ENCODE measurements at regions not wholly inside any gene's neighbourhood (a gene's known extent, or its start where the extent isn't known, plus 50 kb on each side); places are given as distances from the start of the nearest gene placed in this dataset.

DNA sequence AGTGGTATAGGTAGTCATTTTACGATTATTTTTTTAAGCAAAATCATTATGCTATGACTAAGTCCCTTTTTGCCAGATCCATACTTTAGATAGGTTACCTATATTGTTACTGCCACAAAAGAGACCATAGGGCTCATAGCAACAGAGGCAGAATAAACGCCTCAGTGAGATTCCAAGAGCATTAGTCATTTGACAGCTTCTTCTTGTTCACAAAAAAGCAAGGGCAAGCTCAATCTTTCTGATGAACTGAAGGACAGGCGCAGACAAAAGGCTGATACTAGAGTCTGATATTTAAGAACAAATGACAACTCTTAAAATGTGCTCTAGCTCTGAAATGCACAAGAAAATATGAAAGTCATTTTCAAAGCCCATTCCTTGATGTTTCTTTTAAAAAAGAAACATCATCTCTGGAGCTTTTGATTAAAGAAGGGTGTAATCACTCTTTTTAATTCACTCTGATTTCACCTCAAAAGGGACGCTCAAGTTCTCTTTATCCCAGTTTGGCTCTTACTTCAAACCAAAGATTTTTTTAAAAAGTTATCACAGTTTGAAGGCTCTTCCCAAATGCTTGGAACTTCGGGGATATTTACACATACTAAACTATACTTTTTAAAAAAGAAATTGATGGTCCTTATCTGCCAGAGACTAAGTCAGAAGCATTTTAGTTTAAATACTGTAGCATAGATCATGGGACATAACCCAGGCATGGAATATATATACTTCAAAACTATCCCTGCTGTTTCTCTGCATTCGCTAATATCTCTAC is 187.2 kb downstream of the EFNB2 start:
- H4K20me1 ChIP-seq (ENCODE audit: insufficient read depth, low read length): no peaks in the 10 kb centered on the region
- H3K36me3 ChIP-seq (replicated peaks; ENCODE audit: low read depth, low read length): no peaks in the 10 kb centered on the region
- H2AFZ ChIP-seq (ENCODE audit: low read depth, low read length): no peak overlapping the region
- H3K4me2 ChIP-seq (ENCODE audit: low read length): no peak overlapping the region
- H3K9me3 ChIP-seq (ENCODE audit: insufficient read depth, low read length): no peaks in the 10 kb centered on the region
- H3K4me3 ChIP-seq (ENCODE audit: low read length): no peak overlapping the region
- no peaks in the 10 kb centered on the region for H3K79me2 ChIP-seq (ENCODE audit: low read length)
- no peak overlapping the region for H3K9ac ChIP-seq (ENCODE audit: low read length)
- no peak for TF ChIP-seq EZH2phosphoT487 (IDR thresholded peaks at IDR 0.05; ENCODE audit: low read depth)
- H3K4me1 ChIP-seq (ENCODE audit: low read length): peaks cover 27% of the 10 kb centered on the region
- no peak overlapping the region for H3K27ac ChIP-seq (ENCODE audit: low read length)
- no peaks in the 10 kb centered on the region for H3K27me3 ChIP-seq (ENCODE audit: low read depth, low read length)

DNA sequence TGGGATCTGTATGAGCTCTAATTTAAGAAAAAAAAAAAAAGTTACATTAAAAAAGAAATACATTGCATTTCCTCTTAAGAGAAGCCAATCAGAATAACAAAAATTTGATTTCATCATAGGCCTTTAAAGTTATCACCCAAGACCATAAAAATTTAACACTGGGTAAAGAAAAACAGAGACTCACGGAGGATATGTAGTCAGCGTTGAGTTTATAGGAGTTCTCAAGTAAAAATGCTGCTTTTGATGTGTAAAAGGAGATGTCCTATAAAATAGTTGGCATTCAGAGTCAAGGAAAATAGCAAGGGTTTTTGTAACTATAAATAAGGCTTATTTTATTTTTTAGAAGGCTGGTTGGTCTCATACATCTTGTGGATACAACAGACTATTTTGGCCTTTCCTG is 191.1 kb downstream of the EFNB2 start:
- H3K4me3 ChIP-seq (ENCODE audit: low read length): no peak overlapping the region
- H3K9ac ChIP-seq (ENCODE audit: low read length): no peak overlapping the region
- H3K36me3 ChIP-seq (replicated peaks; ENCODE audit: low read depth, low read length): no peaks in the 10 kb centered on the region
- no peak overlapping the region for H3K27ac ChIP-seq (ENCODE audit: low read length)
- no peak overlapping the region for H2AFZ ChIP-seq (ENCODE audit: low read depth, low read length)
- TF ChIP-seq, protein P1, sequence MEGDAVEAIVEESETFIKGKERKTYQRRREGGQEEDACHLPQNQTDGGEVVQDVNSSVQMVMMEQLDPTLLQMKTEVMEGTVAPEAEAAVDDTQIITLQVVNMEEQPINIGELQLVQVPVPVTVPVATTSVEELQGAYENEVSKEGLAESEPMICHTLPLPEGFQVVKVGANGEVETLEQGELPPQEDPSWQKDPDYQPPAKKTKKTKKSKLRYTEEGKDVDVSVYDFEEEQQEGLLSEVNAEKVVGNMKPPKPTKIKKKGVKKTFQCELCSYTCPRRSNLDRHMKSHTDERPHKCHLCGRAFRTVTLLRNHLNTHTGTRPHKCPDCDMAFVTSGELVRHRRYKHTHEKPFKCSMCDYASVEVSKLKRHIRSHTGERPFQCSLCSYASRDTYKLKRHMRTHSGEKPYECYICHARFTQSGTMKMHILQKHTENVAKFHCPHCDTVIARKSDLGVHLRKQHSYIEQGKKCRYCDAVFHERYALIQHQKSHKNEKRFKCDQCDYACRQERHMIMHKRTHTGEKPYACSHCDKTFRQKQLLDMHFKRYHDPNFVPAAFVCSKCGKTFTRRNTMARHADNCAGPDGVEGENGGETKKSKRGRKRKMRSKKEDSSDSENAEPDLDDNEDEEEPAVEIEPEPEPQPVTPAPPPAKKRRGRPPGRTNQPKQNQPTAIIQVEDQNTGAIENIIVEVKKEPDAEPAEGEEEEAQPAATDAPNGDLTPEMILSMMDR (IDR thresholded peaks at IDR 0.05; ENCODE audit: low read depth, low read length): no peak
- no peak for TF ChIP-seq EZH2phosphoT487 (IDR thresholded peaks at IDR 0.05; ENCODE audit: low read depth)
- no peaks in the 10 kb centered on the region for H3K4me1 ChIP-seq (ENCODE audit: low read length)
- 0 out of 2 replicates have a peak, but pooled peaks cover 5% of the 10 kb centered on the region for H3K9me3 ChIP-seq (ENCODE audit: insufficient read depth, low read length)
- H3K27me3 ChIP-seq (ENCODE audit: low read depth, low read length): no peaks in the 10 kb centered on the region
- no peak overlapping the region for H3K4me2 ChIP-seq (ENCODE audit: low read length)
- H4K20me1 ChIP-seq (ENCODE audit: insufficient read depth, low read length): no peaks in the 10 kb centered on the region
- no peaks in the 10 kb centered on the region for H3K79me2 ChIP-seq (ENCODE audit: low read length)

DNA sequence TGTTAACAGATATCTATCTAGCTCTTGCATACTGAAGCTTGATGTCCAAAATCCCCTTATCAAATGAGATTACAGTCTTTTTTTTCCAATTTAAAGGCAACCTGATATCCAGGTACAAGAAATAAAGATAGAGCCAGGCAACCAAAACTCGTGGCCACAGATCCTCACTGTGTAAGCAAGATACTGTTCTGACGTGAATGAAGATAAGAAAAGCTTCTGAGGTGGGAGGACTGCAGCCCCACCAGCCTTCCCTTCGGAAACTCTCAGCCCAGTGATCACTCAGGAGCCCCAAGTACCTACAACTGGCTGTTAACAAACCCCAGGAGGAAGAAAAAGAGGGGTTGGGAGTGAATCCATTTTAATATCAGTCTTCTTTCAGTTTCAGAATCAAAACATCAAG is 191.6 kb downstream of the EFNB2 start:
- 0 out of 2 replicates have a peak, but pooled peaks cover 5% of the 10 kb centered on the region for H3K9me3 ChIP-seq (ENCODE audit: insufficient read depth, low read length)
- no peaks in the 10 kb centered on the region for H3K27me3 ChIP-seq (ENCODE audit: low read depth, low read length)
- H2AFZ ChIP-seq (ENCODE audit: low read depth, low read length): peak overlapping the region; percentile 57; the same call in 1 of the 2 replicates
- TF ChIP-seq EZH2phosphoT487 (IDR thresholded peaks at IDR 0.05; ENCODE audit: low read depth): no peak
- H3K36me3 ChIP-seq (replicated peaks; ENCODE audit: low read depth, low read length): no peaks in the 10 kb centered on the region
- H4K20me1 ChIP-seq (ENCODE audit: insufficient read depth, low read length): no peaks in the 10 kb centered on the region
- H3K4me1 ChIP-seq (ENCODE audit: low read length): no peaks in the 10 kb centered on the region
- H3K4me3 ChIP-seq (ENCODE audit: low read length): peak overlapping the region; percentile 20; the same call in 1 of the 2 replicates
- H3K79me2 ChIP-seq (ENCODE audit: low read length): no peaks in the 10 kb centered on the region
- H3K4me2 ChIP-seq (ENCODE audit: low read length): peak overlapping the region; percentile 30
- no peak overlapping the region for H3K9ac ChIP-seq (ENCODE audit: low read length)
- H3K27ac ChIP-seq (ENCODE audit: low read length): no peak overlapping the region

DNA sequence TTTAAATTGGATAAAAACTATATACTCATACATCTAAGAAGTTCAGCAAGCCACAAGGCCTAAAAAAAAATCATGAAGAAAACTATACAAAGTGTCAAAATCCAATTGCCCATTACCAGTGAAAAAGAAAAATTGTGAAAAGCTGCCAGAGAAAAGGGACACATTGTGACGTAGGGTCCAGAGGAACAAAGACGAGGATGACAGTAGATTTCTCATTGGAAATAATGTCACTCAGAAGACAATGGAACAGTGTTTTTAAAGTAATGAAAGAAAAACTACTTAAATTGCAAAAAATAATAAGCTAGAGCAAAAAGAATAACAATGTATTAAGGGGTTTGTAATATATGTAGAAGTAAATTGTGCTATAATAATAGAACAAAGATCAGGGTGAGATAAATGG is 195.2 kb downstream of the EFNB2 start:
- H2AFZ ChIP-seq (ENCODE audit: low read depth, low read length): no peak overlapping the region
- H3K4me1 ChIP-seq (ENCODE audit: low read length): no peaks in the 10 kb centered on the region
- H3K27ac ChIP-seq (ENCODE audit: low read length): no peak overlapping the region
- H3K36me3 ChIP-seq (replicated peaks; ENCODE audit: low read depth, low read length): no peaks in the 10 kb centered on the region
- H3K27me3 ChIP-seq (ENCODE audit: low read depth, low read length): no peaks in the 10 kb centered on the region
- no peaks in the 10 kb centered on the region for H3K79me2 ChIP-seq (ENCODE audit: low read length)
- no peak overlapping the region for H3K9ac ChIP-seq (ENCODE audit: low read length)
- no peaks in the 10 kb centered on the region for H4K20me1 ChIP-seq (ENCODE audit: insufficient read depth, low read length)
- H3K9me3 ChIP-seq (ENCODE audit: insufficient read depth, low read length): 0 out of 2 replicates have a peak, but pooled peaks cover 5% of the 10 kb centered on the region
- no peak overlapping the region for H3K4me3 ChIP-seq (ENCODE audit: low read length)
- no peak overlapping the region for H3K4me2 ChIP-seq (ENCODE audit: low read length)
- TF ChIP-seq, protein P1 (IDR thresholded peaks at IDR 0.05; ENCODE audit: low read depth, low read length): no peak
- TF ChIP-seq EZH2phosphoT487 (IDR thresholded peaks at IDR 0.05; ENCODE audit: low read depth): no peak

Measured in OCI-LY3 (cell line).